WTC11 (cell line): ENCODE measurements at regions not wholly inside any gene's neighbourhood (a gene's known extent, or its start where the extent isn't known, plus 50 kb on each side); places are given as distances from the start of the nearest gene placed in this dataset.

Experiments used
- ATAC-seq: fragments of 200-7000 bp; cut with Tn5 transposase; 2 replicates; pipeline ENCODE4 v1.10.0; 2021; ENCODE audit warnings: mild to moderate bottlenecking, moderate library complexity
- CTCF ChIA-PET: fragments of 300-600 bp; sonication (Branson Sonifier 250); formaldehyde crosslinking; loops from one replicate; lab custom pipeline; 2021; ENCODE audit warnings: antibody characterized with exemption; lab: Charles Lee
- POLR2A ChIA-PET: fragments of 350-600 bp; sonication (Branson Sonifier 250); formaldehyde crosslinking; loops from one replicate; lab custom pipeline; 2021; ENCODE audit warnings: antibody characterized with exemption; lab: Charles Lee
- DNase-seq: peaks from one replicate; pipeline ENCODE4 v3.0.0; 2021; ENCODE audit warnings: low spot score
- H3K27ac Mint-ChIP-seq: 2 replicates; pipeline ENCODE4 v1.8.0; 2021; ENCODE audit warnings: mixed read lengths
- H3K27me3 Mint-ChIP-seq: 2 replicates; pipeline ENCODE4 v1.8.0; 2021; ENCODE audit warnings: low read depth, mild to moderate bottlenecking, moderate library complexity, mixed read lengths
- H3K36me3 Mint-ChIP-seq: 2 replicates; pipeline ENCODE4 v1.8.0; 2021; ENCODE audit warnings: mixed read lengths
- H3K4me1 Mint-ChIP-seq: 2 replicates; pipeline ENCODE4 v1.8.0; 2022; ENCODE audit warnings: mixed read lengths
- H3K4me3 Mint-ChIP-seq: 2 replicates; pipeline ENCODE4 v1.8.0; 2021; ENCODE audit warnings: mild to moderate bottlenecking, moderate library complexity, mixed read lengths
- H3K9me3 Mint-ChIP-seq: 2 replicates; pipeline ENCODE4 v1.8.0; 2021; ENCODE audit warnings: mixed read lengths
- CBFB ChIP-seq: sonication (generic); formaldehyde crosslinking; IDR thresholded peaks from 2 replicates; pipeline ENCODE4 v1.8.1; 2022; ENCODE audit warnings: mild to moderate bottlenecking, low read depth, missing genetic modification reagents
- E2F1 ChIP-seq: sonication (generic); formaldehyde crosslinking; IDR thresholded peaks from 2 replicates; pipeline ENCODE4 v1.8.0; 2022; ENCODE audit warnings: mild to moderate bottlenecking, missing genetic modification reagents
- ELF4 ChIP-seq: sonication (generic); formaldehyde crosslinking; IDR thresholded peaks from 2 replicates; pipeline ENCODE4 v1.8.1; 2022; ENCODE audit warnings: low read depth, mild to moderate bottlenecking, moderate library complexity, missing genetic modification reagents
- ETV6 ChIP-seq: sonication (generic); formaldehyde crosslinking; IDR thresholded peaks from 2 replicates; pipeline ENCODE4 v1.8.1; 2022; ENCODE audit warnings: mild to moderate bottlenecking, missing genetic modification reagents
- GRHL2 ChIP-seq: fragments of 250-450 bp; sonication (Bioruptor Pico); IDR thresholded peaks from 2 replicates; pipeline ENCODE4 v1.8.0; 2022; ENCODE audit warnings: mild to moderate bottlenecking, moderate library complexity; ENCODE audit not compliant: insufficient replicate concordance, severe bottlenecking
- HMGA2 ChIP-seq: fragments of 250-450 bp; sonication (Bioruptor Pico); IDR thresholded peaks from 2 replicates; pipeline ENCODE4 v1.4.0; 2021; ENCODE audit warnings: mild to moderate bottlenecking, moderate library complexity
- IRF1 ChIP-seq: sonication (generic); formaldehyde crosslinking; IDR thresholded peaks from 2 replicates; pipeline ENCODE4 v1.8.0; 2023; ENCODE audit warnings: missing genetic modification reagents
- MAX ChIP-seq: sonication (generic); formaldehyde crosslinking; IDR thresholded peaks from 2 replicates; pipeline ENCODE4 v1.8.0; 2022; ENCODE audit warnings: mild to moderate bottlenecking, missing genetic modification reagents
- MLX ChIP-seq: sonication (generic); formaldehyde crosslinking; IDR thresholded peaks from 2 replicates; pipeline ENCODE4 v1.8.1; 2023; ENCODE audit warnings: mild to moderate bottlenecking, missing genetic modification reagents, moderate library complexity
- MYBL2 ChIP-seq: sonication (generic); formaldehyde crosslinking; IDR thresholded peaks from 2 replicates; pipeline ENCODE4 v1.8.1; 2023; ENCODE audit warnings: mild to moderate bottlenecking, moderate library complexity, missing genetic modification reagents
- NFE2L1 ChIP-seq: sonication (generic); formaldehyde crosslinking; IDR thresholded peaks from 2 replicates; pipeline ENCODE4 v1.8.1; 2023; ENCODE audit warnings: missing genetic modification reagents
- PRDM15 ChIP-seq: sonication (generic); formaldehyde crosslinking; IDR thresholded peaks from 2 replicates; pipeline ENCODE4 v1.8.0; 2022; ENCODE audit warnings: missing genetic modification reagents
- PREB ChIP-seq: sonication (generic); formaldehyde crosslinking; IDR thresholded peaks from 2 replicates; pipeline ENCODE4 v1.8.1; 2022; ENCODE audit warnings: mild to moderate bottlenecking, missing genetic modification reagents, moderate library complexity, borderline replicate concordance
- SMAD3 ChIP-seq: sonication (generic); formaldehyde crosslinking; IDR thresholded peaks from 2 replicates; pipeline ENCODE4 v1.8.0; 2022; ENCODE audit warnings: missing genetic modification reagents, mild to moderate bottlenecking, borderline replicate concordance
- STAT6 ChIP-seq: sonication (generic); formaldehyde crosslinking; conservative IDR thresholded peaks from 2 replicates; pipeline ENCODE4 v1.8.1; 2023; ENCODE audit warnings: mild to moderate bottlenecking, low read depth, missing genetic modification reagents, moderate library complexity
- TEAD1 ChIP-seq: sonication (generic); formaldehyde crosslinking; IDR thresholded peaks from 2 replicates; pipeline ENCODE4 v1.8.0; 2022; ENCODE audit warnings: mild to moderate bottlenecking, missing genetic modification reagents
- ZMAT4 ChIP-seq: fragments of 250-450 bp; sonication (Bioruptor Pico); IDR thresholded peaks from 2 replicates; pipeline ENCODE4 v1.9.0; 2021; ENCODE audit warnings: mild to moderate bottlenecking
- ZNF121 ChIP-seq: sonication (generic); formaldehyde crosslinking; IDR thresholded peaks from 2 replicates; pipeline ENCODE4 v1.8.0; 2023; ENCODE audit warnings: missing genetic modification reagents
- ZNF232 ChIP-seq: sonication (generic); formaldehyde crosslinking; IDR thresholded peaks from 2 replicates; pipeline ENCODE4 v1.8.0; 2022; ENCODE audit warnings: mild to moderate bottlenecking, missing genetic modification reagents
- ZNF425 ChIP-seq: fragments of 250-450 bp; sonication (Bioruptor Pico); conservative IDR thresholded peaks from 2 replicates; pipeline ENCODE4 v1.9.0; 2021; ENCODE audit warnings: mild to moderate bottlenecking
- ZNF671 ChIP-seq: fragments of 250-450 bp; sonication (Bioruptor Pico); IDR thresholded peaks from 2 replicates; pipeline ENCODE4 v1.8.0; 2021; ENCODE audit warnings: mild to moderate bottlenecking

GRCh38 chr10:61822781-61823230, 78.7 kb upstream of the ARID5B start (continued):
- TF ChIP-seq E2F1 (CRISPR knock-in tag) (no peak), MAX (CRISPR knock-in tag) (no peak), ZNF425 (CRISPR knock-in tag) (no peak), PRDM15 (CRISPR knock-in tag) (no peak), IRF1 (no peak), GRHL2 (no peak), MLX (CRISPR knock-in tag) (no peak), ZNF232 (CRISPR knock-in tag) (no peak), ELF4 (CRISPR knock-in tag) (no peak), ZMAT4 (CRISPR knock-in tag) (no peak), STAT6 (CRISPR knock-in tag) (no peak), TEAD1 (CRISPR knock-in tag) (no peak)

GRCh38 chr10:61825001-61825400, 76.5 kb upstream of the ARID5B start:
- ATAC-seq (no peak; the same call in 1 of the 2 replicates), DNase-seq (no peak)
- no peak overlapping the region for H3K27ac Mint-ChIP-seq
- no peak overlapping the region for H3K4me3 Mint-ChIP-seq
- peaks cover 73% of the 10 kb centered on the region for H3K27me3 Mint-ChIP-seq
- ChIA-PET CTCF (interaction anchor here (1.4 kb wide), 1 partner anchor 10 kb away, joined by 4 read pairs; no protein-coding TSS in a partner anchor), POLR2A (no interaction called here)
- peaks cover 7% of the 10 kb centered on the region for H3K4me1 Mint-ChIP-seq
- H3K36me3 Mint-ChIP-seq, result no peaks in the 10 kb centered on the region
- H3K9me3 Mint-ChIP-seq, result no peaks in the 10 kb centered on the region
- TF ChIP-seq MYBL2 (CRISPR knock-in tag) (no peak), SMAD3 (CRISPR knock-in tag) (no peak), ETV6 (CRISPR knock-in tag) (no peak), PREB (CRISPR knock-in tag) (no peak), NFE2L1 (CRISPR knock-in tag) (no peak), CBFB (no peak), ELF4 (CRISPR knock-in tag) (no peak), E2F1 (CRISPR knock-in tag) (no peak), ZNF121 (CRISPR knock-in tag) (no peak), HMGA2 (CRISPR knock-in tag) (no peak), ZNF671 (no peak)
